Testis (tissue), 2 donors: ENCODE measurements at regions not wholly inside any gene's neighbourhood (a gene's known extent, or its start where the extent isn't known, plus 50 kb on each side); places are given as distances from the start of the nearest gene placed in this dataset.
A peak's percentile ranks its signal among the peaks of the same experiment; 100 is the strongest.

Experiments used
- DNase-seq: peaks from one replicate; pipeline ENCODE4 v3.0.0-alpha.2; 2019
- H3K27ac ChIP-seq, 2 donors: fragments of 200-600 bp; sonication (generic); one replicate each; pipeline ENCODE4 v1.5.1; 2019
- H3K27me3 ChIP-seq: fragments of 200-600 bp; sonication (generic); one replicate; pipeline ENCODE4 v1.5.1; 2019
- H3K36me3 ChIP-seq: fragments of 200-600 bp; sonication (generic); one replicate; pipeline ENCODE4 v1.5.1; 2017; ENCODE audit warnings: low read depth; ENCODE audit errors: missing control alignments
- H3K4me1 ChIP-seq: fragments of 200-600 bp; sonication (generic); one replicate; pipeline ENCODE4 v1.5.1; 2019
- H3K4me3 ChIP-seq, 2 donors: fragments of 200-600 bp; sonication (generic); one replicate each; pipeline ENCODE4 v1.5.1; 2017 to 2019
- H3K9me3 ChIP-seq: fragments of 200-600 bp; sonication (generic); one replicate; pipeline ENCODE4 v1.5.1; 2017
- POLR2A ChIP-seq: fragments of 450-650 bp; IDR thresholded peaks from one replicate; pipeline ENCODE4 v1.6.1; 2017; ENCODE audit warnings: antibody characterized with exemption, mild to moderate bottlenecking, moderate library complexity
- WGBS, 2 donors: methylation state at CpG; one replicate each; pipeline ENCODE4 v1.1.5; 2018; 5-methylcytosine and 5-hydroxymethylcytosine counted together
- intact Hi-C: fragments of 100-400 bp; cut with DNase I; formaldehyde crosslinking; loops from one replicate; pipeline ENCODE4 v1.15.1; 2023; ENCODE audit warnings: low total_unique reads
- TF ChIP-seq, protein P1 (sequence below), 3 experiments: fragments of 450-650 bp in 2 of 3; fragments of 200-600 bp in 1 of 3; sonication (generic) in 1 of 3; IDR thresholded peaks; one replicate each; pipeline ENCODE4 v1.5.1; 2016 to 2019; ENCODE audit warnings: antibody characterized with exemption in 3 of 3, mild to moderate bottlenecking in 2 of 3, moderate library complexity in 1 of 3

DNA sequence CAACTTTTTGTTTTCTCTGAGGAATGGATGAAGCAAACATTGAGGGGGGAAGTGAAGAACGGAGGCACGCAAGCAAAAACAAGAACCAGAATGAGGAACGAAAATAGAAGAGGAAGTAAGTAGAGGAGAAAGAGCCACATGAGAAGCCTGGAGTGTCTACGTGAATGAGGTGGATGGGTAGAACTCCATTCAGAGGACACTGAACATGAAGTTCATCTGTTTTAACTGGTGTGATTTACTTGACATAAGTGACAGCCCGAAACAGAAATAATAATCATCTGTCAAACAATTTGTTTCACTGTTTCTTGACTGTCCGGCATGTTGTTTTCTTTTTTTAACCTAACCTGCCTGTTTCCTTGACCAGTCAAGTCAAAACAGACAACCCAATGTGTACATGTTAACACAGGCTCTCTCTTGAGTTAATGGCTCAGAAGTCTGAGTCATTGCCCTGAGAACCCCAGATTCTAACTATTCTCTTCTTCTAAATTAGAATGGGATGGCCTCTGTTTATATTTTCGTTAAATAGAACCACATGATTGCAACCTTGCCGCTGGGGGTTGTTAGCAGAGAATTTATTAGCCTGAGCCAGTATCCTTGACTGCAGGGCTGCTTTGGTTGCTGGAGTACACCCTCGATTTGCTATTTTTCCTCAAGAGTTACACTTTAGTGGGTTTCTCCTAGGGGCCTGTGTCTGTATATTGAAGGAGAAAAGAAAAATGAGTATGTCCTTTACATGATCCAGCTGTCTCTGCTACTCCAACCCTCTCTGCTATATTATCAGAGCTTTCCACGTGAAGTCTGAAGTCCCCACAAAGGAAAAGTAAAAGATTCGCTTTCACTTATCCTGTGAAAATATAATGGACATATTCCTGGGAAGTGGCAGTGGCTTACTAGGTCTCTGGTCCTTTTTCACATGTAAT lies 151.7 kb downstream of the ZC3H11B start:
- no peaks in the 10 kb centered on the region for H3K27me3 ChIP-seq
- DNase-seq: no peak
- H3K27ac ChIP-seq: peak overlapping the region in 1 of 2 donors; percentile 29
- H3K4me3 ChIP-seq: no peak overlapping the region
- no peak for TF ChIP-seq POLR2A
- TF ChIP-seq, protein P1, sequence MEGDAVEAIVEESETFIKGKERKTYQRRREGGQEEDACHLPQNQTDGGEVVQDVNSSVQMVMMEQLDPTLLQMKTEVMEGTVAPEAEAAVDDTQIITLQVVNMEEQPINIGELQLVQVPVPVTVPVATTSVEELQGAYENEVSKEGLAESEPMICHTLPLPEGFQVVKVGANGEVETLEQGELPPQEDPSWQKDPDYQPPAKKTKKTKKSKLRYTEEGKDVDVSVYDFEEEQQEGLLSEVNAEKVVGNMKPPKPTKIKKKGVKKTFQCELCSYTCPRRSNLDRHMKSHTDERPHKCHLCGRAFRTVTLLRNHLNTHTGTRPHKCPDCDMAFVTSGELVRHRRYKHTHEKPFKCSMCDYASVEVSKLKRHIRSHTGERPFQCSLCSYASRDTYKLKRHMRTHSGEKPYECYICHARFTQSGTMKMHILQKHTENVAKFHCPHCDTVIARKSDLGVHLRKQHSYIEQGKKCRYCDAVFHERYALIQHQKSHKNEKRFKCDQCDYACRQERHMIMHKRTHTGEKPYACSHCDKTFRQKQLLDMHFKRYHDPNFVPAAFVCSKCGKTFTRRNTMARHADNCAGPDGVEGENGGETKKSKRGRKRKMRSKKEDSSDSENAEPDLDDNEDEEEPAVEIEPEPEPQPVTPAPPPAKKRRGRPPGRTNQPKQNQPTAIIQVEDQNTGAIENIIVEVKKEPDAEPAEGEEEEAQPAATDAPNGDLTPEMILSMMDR (IDR thresholded peaks at IDR 0.05): no peak
- no peaks in the 10 kb centered on the region for H3K4me1 ChIP-seq
- intact Hi-C loops: no loop called here
- WGBS, 2 donors: 61 to 73% methylated on average over 11 of the region's 11 CpGs
- no peaks in the 10 kb centered on the region for H3K9me3 ChIP-seq
- no peaks in the 10 kb centered on the region for H3K36me3 ChIP-seq

DNA sequence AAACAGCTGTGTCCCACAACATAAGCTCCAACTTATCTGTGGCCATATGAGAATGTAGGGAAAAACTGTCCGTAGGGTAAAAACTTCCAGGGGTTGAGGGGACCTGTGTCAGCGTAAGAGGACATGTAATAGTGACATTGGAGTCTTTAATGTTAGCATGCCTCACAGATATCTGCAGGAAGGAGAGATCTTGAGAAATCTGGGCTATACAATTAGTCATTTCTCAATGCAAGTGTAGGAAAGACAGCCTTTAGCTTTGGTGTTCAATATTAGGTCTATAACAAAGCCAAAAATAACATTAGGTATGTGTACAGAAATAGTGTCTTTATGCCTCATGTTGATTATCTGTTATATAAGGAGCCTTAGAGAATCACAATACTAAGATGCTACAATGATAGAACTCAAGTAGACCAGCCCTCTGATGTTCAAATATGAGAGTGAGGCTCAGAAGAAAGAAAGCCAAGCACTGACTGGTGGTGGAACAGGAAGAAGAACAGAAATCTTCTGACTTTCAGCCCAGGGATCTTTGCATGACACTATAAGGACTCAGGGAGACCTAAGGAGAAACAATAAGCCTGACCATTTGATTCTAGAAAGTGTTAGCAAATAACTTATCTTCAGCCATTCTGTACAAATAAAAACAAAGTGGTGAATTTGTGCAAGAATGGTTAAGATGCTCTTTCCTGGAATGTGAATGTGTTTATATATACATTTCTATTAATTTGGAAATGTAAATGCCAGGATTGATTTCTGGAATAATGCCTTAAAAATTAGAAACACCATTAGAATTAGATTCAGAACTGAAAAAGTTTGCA lies 152.6 kb downstream of the ZC3H11B start:
- H3K9me3 ChIP-seq: no peaks in the 10 kb centered on the region
- peak overlapping the region in 1 of 2 donors; percentile 6 for H3K27ac ChIP-seq
- no peak overlapping the region for H3K4me3 ChIP-seq
- intact Hi-C loops: no loop called here
- 89 to 93% methylated on average over 2 of the region's 2 CpGs for WGBS, 2 donors
- no peaks in the 10 kb centered on the region for H3K36me3 ChIP-seq
- no peaks in the 10 kb centered on the region for H3K4me1 ChIP-seq
- no peak for DNase-seq
- TF ChIP-seq, protein P1 (IDR thresholded peaks at IDR 0.05): no peak
- TF ChIP-seq POLR2A: no peak
- H3K27me3 ChIP-seq: no peaks in the 10 kb centered on the region

DNA sequence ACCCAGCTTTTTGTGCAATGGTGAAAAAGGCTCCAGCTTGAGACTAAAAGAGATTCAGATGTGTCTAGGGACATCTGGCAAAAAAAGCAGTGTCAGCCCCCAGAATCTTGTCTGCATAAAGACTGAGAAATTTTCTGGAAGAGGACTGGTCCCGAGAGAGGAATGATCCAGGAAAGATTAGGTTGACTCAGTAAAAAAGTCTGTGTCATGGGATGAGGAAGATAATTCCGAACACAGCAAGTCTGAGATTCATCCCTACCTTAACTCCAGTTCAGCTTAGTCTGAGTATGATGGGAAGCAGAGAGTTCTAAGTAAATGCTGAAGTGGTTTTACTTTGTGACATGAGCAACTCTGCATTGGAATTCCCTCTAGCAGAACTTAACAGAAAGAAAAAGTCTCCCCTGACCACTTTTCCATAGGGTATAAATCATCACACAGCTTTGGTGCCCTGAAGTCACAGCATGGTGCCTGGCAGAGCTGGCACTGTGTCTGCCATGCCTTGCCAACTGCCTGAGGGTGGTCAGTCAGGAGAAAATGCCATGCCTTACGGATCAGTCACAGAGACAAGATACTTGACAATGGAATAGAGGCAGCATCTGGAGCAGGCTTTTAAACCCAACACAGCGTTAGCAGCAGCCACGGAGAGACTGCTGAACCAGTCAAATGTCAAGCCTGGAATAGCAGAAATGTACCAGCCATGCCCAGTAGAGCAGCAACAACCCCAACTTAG lies 153.4 kb downstream of the ZC3H11B start:
- WGBS, 2 donors: 70 to 89% methylated on average over 5 of the region's 5 CpGs
- no peaks in the 10 kb centered on the region for H3K36me3 ChIP-seq
- TF ChIP-seq, protein P1 (IDR thresholded peaks at IDR 0.05): no peak
- TF ChIP-seq POLR2A: no peak
- no peak overlapping the region for H3K4me3 ChIP-seq
- DNase-seq: no peak
- intact Hi-C loops: no loop called here
- H3K27me3 ChIP-seq: no peaks in the 10 kb centered on the region
- H3K4me1 ChIP-seq: no peaks in the 10 kb centered on the region
- no peaks in the 10 kb centered on the region for H3K9me3 ChIP-seq
- H3K27ac ChIP-seq: peak overlapping the region in 1 of 2 donors; percentile 6

DNA sequence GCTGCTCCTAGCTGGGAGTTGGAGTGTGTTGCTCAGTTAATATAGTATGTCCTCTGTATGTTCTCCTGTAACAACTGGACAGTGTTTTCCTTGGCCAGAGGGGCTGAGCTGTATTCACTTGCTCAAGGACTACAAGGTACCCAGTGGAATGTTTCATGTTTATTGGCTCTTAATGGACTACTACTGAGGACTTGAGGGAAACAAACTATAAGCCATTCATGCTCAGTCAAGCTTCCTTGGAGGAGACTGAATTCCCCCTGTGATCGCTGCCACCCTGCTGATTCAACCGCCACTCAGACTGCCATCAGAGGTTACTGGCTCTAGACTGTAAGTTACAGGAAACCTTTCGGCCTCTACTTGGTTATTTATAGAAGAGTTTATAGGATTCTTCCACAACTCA lies 166.6 kb downstream of the ZC3H11B start:
- TF ChIP-seq POLR2A: no peak
- TF ChIP-seq, protein P1 (IDR thresholded peaks at IDR 0.05): no peak
- no peak for DNase-seq
- no peaks in the 10 kb centered on the region for H3K4me1 ChIP-seq
- intact Hi-C loops: no loop called here
- no peaks in the 10 kb centered on the region for H3K9me3 ChIP-seq
- 87 to 97% methylated on average over 3 of the region's 3 CpGs for WGBS, 2 donors
- H3K27ac ChIP-seq: no peak overlapping the region
- H3K36me3 ChIP-seq: no peaks in the 10 kb centered on the region
- no peak overlapping the region for H3K4me3 ChIP-seq
- no peaks in the 10 kb centered on the region for H3K27me3 ChIP-seq
